HG02678 (cell line): ENCODE measurements at regions not wholly inside any gene's neighbourhood (a gene's known extent, or its start where the extent isn't known, plus 50 kb on each side); places are given as distances from the start of the nearest gene placed in this dataset.
"Not testable (repeated sequence)": the region's sequence is repeated elsewhere in the genome, so short reads cannot be mapped to it uniquely, and the experiment has no call there.

Source experiments
- ATAC-seq: cut with Tn5 transposase; IDR thresholded peaks from one replicate; pipeline ENCODE4 v1.9.1; 2021; ENCODE audit warnings: mild to moderate bottlenecking, moderate library complexity; ENCODE audit not compliant: unreplicated experiment

- no peak for ATAC-seq
Measured at GRCh38 chr6:84358581-84358980, 131.1 kb upstream of the CEP162 start.

GRCh38 chr6:84357631-84358030 is 130.2 kb upstream of the CEP162 start:
- no peak for ATAC-seq

- no peak for ATAC-seq
Measured at GRCh38 chr6:84356907-84357306, 129.5 kb upstream of the CEP162 start.

GRCh38 chr6:84353459-84354423 is 126.3 kb upstream of the CEP162 start:
- no peak for ATAC-seq

- ATAC-seq = no peak
Measured at GRCh38 chr6:84350397-84350796, 123.0 kb upstream of the CEP162 start.

- ATAC-seq = no peak
Measured at GRCh38 chr6:84349542-84349941, 122.1 kb upstream of the CEP162 start.

GRCh38 chr6:84348801-84349200 is 121.4 kb upstream of the CEP162 start:
- no peak for ATAC-seq

GRCh38 chr6:84346372-84346771 is 118.9 kb upstream of the CEP162 start:
- ATAC-seq = no peak

GRCh38 chr6:84344005-84344404 is 116.6 kb upstream of the CEP162 start:
- no peak for ATAC-seq

- no peak for ATAC-seq
Measured at GRCh38 chr6:84340422-84340821, 113.0 kb upstream of the CEP162 start.

- no peak for ATAC-seq
Measured at GRCh38 chr6:84333842-84334241, 106.4 kb upstream of the CEP162 start.

GRCh38 chr6:84332139-84333034 is 104.9 kb upstream of the CEP162 start:
- ATAC-seq = peak; percentile 97

GRCh38 chr6:84330325-84330724 is 102.9 kb upstream of the CEP162 start:
- no peak for ATAC-seq

- ATAC-seq = no peak
Measured at GRCh38 chr6:84329516-84329915, 102.1 kb upstream of the CEP162 start.

- ATAC-seq = no peak
Measured at GRCh38 chr6:84329077-84329476, 101.6 kb upstream of the CEP162 start.

GRCh38 chr6:84317463-84317862 is 90.0 kb upstream of the CEP162 start:
- no peak for ATAC-seq

GRCh38 chr6:84314377-84314898 is 87.0 kb upstream of the CEP162 start:
- no peak for ATAC-seq

- no peak for ATAC-seq
Measured at GRCh38 chr6:84309336-84309735, 81.9 kb upstream of the CEP162 start.

GRCh38 chr6:84304881-84305280 is 77.4 kb upstream of the CEP162 start:
- no peak for ATAC-seq

- not testable (repeated sequence) for ATAC-seq
Measured at GRCh38 chr6:84291033-84291432, 63.6 kb upstream of the CEP162 start.

- ATAC-seq = no peak
Measured at GRCh38 chr6:84284428-84285049, 57.1 kb upstream of the CEP162 start.
